Fibroblast of skin of scalp (primary cell): ENCODE measurements at regions not wholly inside any gene's neighbourhood (a gene's known extent, or its start where the extent isn't known, plus 50 kb on each side); places are given as distances from the start of the nearest gene placed in this dataset.
"Not testable (repeated sequence)": the region's sequence is repeated elsewhere in the genome, so short reads cannot be mapped to it uniquely, and the experiment has no call there.

ENCODE experiments used
- DNase-seq: peaks from one replicate; pipeline ENCODE4 v3.0.0-alpha.2; 2013

DNA sequence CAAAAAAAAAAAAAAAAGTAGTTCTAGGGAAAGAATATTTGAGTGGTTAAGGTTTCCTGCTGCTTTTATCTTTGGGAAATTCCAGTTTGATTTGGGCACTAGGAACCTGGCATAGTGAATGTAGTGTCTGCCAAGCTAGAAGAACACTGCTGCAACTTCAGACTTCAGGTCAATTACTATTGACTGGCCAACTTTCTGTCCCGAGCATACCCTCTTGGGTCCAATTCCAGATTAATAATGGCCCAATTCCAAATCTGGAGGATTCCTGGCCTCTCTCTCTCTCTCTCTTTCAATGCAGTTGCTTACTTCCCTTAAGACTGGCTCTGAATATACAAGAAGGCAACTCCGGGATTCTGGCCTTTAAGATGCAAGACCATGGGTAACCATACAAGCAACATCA, 74.9 kb downstream of the ANKEF1 start:
- DNase-seq = no peak

DNA sequence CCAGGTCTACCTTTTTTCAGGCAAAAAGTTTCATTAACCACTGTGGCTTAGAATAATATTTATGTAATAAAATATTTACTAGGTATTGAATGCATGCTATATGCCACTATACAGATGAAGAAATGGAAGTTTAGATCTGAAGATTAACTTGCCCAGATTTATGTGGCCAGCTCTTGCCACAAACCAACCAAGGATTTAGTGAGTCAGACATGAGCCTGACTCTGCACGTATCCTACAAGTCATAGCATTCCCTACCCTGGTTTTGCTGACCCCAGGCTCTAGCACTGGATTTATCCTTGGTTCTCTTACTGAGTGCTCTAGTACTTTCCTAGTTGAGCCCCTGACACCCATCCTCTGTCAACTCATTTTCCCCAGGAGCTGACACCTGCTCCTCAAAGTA, 75.4 kb downstream of the ANKEF1 start:
- DNase-seq = peak; percentile 39

DNA sequence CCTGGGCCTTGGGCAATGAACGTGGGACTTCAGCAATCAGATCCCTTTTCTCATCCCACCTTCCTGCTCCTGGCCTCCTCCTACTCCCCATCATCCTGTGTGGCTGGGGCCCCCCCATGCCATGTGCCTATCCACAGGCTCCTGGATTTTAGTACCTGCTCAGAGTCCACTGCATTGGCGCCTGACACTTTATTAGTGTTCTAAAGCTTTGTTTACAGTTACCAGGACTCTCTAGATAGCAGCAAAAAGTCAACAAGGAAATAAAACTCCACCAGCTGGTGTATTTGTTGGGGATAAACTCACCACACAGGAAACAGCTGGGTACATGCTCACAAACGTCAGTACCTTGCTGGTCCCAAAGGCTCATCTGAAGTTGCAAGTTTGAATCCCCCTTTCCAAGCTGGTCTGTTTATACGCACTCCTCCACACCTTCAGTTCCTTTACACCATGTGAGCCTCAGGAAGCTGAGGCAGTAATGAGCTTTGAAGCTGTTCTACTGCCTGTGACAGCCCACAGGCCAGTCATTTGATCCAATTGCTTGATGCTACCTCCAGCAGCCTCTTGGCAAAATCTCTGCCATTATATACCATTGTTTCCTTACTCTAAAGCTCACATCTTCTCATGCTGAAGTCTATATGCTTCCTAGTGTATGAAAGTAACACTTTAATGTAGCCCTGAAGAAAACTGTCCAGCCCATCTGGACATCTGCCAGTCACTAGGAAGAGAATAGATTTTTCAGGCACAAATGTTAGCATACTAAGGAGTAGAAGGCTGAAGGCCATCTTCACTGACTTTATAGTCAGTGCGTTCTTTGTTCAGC, 76.6 kb downstream of the ANKEF1 start:
- no peak for DNase-seq

DNA sequence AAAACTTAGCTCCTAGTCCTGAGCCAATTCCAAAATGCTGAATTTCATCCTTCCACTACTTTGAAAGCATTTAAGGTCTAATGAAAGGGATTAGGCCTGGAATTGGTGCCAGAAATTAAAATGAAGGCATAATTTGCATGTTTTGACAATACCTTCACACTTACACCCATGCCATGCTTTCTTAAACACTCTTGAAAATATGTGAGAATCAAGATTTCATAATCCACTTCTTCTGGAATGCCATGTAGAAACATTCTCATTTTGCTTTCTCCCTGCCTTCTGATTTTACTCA, 77.1 kb downstream of the ANKEF1 start:
- no peak for DNase-seq

DNA sequence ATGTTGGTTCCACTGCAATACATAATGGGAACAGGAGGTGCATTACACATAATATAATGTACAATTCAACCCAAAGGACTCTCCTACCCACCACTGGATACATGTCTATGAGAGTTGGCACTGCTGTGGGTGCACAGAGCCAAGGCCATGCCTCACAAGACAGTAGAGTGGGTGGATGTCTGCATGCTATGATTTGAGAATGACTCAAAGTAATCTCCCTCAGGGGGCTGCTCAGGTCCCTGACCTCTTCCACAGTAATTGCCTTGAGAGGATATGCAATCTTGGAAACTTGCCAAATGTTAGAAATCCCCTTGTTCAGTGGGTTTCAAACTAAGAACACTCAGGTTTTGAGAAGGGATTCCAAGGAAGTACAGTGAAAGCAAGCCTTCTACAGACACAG, 79.0 kb downstream of the ANKEF1 start:
- peak; percentile 4 for DNase-seq

DNA sequence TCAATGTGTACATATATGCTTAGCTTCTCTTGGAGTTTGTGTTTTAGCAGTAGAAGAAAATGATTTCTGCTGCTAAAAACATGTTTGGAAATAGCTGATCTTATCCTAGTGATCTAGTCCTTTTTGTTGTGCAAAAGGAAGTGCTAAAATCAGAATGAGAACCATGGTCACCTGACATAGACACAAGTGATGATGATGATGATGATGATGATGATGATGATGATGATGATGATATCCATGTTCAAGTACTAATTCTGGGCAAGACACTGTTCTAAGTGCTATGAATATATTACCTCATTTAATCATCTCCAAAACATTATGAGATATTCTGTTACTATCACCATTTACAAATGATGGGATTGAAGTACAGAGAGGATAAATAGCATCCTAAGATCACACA, 79.8 kb downstream of the ANKEF1 start:
- DNase-seq = no peak

DNA sequence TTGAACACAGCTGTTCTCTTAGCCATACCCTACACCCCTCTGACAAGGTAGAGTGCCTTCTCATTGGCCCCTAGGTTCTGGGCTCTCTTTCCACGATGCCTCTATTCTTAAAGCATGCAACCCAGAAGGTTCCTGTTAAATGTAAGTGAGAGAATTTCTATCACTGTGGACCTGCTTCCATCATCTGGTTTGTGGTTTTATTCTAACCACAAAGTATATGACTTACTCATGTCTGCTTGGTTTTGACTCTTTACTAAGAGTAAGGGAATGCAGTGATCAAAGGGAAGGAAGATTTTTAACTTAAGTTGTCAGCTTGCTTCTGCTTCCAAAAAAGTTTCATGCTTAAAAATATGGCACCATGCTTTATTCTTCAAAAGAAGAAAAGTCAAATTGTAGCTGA, 80.2 kb downstream of the ANKEF1 start:
- peak; percentile 88 for DNase-seq

DNA sequence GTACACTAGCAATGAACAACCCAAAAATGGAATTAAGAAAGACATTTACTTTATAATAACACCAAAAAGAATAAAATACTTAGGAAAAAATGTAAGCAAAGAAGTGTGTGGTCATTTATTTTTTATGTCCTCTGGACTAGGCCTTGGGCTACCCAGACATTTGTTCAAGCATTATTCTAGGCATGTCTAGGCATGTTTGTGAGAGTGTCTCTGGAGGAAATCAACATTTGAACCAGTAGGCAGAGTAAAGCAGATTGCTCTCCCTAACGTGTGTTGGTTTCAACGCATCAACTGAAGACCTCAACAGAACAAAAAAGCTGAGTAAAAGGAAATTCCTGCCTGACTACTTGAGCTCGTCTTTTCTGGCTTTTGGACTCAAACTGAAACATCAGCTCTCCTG, 84.5 kb downstream of the ANKEF1 start:
- no peak for DNase-seq

DNA sequence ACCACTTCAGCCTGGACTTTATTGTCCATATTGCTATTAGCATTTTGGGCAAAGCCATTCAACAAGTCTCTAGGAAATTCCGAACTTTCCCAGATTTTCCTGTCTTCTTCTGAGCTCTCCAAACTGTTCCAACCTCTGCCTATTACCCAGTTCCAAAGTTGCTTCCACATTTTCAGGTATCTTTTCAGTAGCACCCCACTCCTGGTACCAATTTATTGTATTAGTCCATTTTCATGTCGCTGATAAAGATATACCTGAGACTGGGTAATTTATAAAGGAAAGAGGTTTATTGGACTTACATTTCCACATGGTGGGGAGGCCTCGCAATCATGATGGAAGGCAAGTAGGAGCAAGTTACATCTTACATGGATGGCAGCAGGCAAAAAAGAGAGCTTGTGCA, 90.1 kb downstream of the ANKEF1 start:
- DNase-seq = not testable (repeated sequence)

DNA sequence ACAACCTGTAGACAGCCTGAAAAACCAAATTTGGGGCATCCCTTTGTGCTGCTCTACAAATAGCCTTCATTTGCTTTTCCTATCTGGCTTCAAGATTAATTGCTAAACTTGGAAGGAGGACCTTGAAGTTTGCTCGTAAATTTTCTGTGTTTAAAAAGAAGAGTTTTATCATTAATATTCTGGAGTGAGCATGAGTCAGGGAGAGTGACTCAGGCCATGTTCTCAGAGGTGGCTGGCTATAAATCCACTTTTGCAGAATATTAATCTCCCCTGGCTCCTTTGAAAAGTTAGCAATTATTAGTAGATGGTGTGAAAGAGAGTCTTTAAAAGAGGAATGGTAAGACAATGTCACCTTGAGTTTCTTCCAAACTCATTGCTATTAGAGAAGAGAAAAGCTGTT, 91.0 kb downstream of the ANKEF1 start:
- DNase-seq = no peak

DNA sequence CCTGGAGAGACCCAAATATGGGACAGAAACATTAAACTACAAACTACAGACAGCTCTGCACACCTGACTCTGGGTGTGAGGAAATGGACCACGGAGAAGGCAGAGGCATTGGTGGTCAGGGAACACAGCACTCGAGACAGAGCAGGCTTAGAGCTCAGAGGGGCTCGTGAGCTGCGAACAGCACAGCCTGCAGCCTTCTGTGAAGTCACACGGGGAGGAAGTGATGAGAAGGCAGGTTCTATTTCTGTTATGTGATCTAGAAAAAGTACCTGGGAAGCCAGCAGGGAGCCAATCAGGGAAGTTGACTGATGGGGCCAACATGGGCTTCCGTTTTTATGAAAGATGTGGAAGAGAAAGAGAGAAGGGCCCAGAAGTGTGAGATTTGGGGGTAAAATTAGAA, 88.9 kb upstream of the SNAP25 start:
- DNase-seq = no peak

DNA sequence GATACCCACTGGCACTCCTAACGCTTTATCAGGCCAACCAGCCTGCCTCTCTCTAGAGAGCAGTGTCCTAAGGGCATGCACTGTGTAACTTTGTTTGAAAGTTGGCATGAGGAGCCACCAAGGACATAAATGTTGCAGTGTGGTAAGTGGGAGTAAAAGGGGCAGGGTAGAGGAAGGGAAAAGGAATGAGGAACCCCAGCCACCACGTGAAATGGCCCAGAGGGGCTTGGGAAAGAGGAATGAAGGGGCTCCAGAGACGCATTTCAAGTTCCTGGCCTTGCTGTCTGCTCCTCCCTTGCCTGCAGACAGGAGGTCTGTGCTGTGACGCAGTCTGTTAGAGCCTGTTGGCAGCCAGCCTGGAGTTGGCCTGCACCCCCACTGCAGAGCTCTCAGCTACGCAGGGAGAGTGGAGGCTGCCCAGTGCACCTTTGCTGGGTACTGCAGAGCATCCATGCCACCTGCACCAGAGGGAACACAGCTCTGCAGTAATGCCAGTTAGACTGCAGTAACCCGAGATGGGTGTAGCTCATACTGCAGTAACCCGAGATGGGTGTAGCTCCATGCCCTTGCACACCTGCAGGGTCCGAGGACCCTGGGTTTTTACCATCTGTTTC, 86.8 kb upstream of the SNAP25 start:
- peak; percentile 47 for DNase-seq

DNA sequence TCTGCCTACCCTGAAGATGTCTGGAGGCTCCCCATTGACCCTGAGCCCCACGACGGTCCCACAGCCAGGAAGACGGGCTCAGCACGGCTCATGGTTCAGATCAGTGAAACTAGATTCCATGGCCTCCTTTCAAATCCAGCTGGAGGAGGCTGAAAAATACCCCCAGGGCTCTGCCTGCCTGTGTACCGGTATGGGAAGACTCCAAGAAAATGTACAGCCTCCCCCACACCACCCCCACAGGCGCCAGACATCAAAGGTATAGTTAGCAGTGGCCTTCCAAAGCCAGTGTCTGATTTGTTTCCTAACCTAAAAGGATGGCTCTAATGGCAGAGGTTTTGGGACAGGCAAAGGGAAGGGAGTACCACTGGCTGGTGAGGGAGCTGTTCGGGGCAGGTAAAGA, 86.2 kb upstream of the SNAP25 start:
- DNase-seq = no peak

DNA sequence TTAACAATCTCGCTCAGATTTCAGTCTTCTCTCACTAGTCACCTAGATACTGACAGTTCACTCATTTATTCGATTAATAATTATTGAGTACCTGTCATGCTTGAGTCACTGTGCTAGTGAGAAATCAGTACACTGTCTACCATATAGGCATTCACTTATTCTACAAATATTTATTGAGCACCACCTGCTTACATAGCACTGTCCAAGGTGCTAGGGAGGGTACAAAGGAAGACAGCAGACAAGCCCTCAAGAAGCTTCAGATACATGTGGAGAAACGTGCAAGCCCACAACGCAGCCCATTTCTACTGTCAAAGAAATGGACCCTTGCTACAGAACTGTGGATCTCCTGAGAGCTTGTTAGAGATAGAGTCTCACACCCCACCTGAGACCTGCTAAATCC, 85.1 kb upstream of the SNAP25 start:
- DNase-seq = no peak

DNA sequence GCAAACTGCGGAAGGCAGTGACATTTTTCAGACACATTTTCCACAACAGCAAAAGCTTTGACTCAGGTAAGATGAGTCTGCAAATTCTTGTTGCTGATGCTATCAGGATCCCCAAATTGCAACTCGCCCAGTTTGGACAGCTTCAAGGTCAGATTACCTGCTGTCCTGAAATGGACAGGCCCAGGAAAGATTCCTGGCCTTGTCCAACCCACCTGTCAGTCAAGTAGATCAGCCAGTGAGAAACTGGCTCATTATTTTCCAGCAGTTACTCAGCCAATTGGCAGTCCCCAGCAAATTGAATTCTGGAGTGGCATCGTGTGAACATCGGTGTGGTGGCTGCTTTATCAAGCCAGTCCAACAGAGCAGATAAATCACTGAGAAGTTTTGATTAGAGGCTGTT, 84.5 kb upstream of the SNAP25 start:
- no peak for DNase-seq

DNA sequence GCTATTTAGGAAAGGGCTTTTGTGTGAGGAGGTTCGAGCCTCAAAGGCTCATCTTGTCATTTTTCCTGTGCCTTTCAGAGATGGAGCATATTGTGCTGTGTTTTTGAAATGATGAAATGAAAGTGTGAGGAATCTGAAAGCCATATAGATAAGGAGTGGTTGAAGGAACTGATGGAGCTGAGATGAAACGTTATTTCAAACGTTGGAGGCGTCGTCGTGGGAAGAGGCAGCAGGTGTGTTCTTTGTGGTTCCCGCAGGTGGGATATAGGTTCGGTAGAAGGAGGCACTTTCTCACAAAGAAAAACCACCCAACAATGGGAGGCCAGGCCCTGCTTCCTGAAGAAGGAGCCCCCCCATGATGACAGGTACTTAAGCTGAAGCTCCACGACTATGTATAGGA, 83.2 kb upstream of the SNAP25 start:
- DNase-seq = no peak

DNA sequence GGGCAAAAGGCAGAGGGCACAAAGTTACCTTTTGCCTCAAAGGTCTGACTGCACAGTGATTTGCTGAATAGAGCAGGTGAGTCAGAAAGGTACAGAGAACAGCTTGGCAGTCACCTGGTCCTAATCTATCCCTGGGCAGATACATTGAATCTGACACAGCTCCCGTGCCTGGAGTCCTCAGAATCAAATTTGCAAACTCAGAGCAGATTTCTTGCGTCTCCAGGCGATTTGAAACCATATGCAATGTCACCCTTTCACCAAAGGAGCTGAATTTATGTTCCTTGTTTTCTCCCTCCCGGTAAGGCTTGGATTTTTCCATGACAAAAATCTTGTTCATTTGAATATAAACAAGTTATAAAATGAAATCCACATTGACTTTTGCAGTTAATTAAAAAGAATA, 81.6 kb upstream of the SNAP25 start:
- no peak for DNase-seq

DNA sequence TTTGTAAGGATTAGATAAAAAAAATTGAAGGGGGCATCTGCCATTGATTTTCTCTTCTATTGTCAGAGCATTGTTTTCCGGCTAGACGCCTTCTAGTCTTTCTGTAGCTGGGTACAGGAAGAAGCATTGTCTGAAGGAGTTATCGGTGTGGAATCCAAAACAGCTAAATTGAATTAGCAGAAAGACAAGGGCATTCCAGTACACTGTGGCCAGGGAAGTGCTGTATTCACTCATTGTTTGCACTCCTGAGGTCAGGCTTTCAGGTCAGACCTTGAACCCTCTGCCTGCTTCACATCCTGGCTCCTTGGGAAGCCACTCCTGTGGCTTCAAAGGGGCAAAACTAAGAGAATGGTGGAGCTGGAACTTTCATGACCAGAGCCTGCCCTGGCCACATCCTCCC, 81.1 kb upstream of the SNAP25 start:
- DNase-seq = no peak

DNA sequence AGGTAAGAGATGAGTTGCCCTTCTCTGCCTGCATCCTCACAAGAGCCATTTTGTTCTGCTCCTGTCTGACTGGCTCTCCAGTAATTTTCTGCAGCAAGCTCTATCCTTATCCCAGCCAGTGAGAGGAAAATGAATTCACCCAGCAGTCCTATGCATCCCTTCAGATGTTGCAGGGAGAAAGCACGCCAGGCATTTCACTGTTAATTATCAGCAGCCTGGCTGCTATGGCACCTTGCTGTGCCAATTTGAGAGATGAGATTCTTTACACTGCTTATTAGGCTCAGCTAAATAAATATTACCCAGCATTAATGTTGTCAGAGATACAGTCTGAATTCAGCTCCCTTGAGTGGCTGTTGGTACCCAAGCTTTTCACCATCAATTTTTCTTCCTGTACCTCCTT, 61.1 kb upstream of the SNAP25 start:
- no peak for DNase-seq

DNA sequence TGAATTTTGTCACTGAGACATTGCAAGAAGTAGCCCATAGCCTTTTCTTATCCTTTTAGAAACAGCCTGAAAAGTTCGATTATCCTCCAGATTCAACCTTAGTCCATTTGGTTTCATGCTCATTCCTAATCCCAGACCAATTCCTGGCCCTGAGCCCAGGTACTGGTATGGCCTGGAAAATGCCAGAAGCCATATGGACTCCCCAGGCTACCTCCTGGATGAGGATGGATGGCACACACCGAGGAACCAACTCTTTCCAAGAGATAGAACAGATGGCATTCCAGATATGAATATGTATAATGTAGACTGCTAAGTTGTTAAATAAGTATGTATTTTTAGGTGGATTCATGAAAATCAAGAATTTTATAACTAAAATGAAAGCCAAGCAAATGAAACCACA, 51.6 kb upstream of the SNAP25 start:
- no peak for DNase-seq

DNA sequence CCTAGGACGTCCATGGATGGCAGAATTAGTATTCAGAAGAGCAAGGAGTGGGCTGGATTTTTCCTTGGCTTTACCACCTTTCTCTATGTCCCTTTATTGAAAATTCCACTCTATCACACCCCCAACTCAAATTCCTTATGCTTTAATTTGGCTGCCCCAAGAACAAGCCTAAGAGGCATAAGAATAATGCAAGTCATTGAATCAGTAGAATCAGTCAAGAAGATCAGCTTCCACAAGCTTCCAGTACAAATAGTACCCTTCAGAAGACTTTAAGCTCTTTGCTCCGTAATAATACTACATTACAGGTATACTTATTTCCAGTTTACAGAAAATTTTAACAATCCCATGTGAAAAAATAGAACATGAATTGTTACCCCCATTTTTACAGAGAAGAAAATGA, 51.0 kb upstream of the SNAP25 start:
- DNase-seq = no peak
